PFSK-1 (cell line): ENCODE measurements at regions not wholly inside any gene's neighbourhood (a gene's known extent, or its start where the extent isn't known, plus 50 kb on each side); places are given as distances from the start of the nearest gene placed in this dataset.

ENCODE experiments used
- SIN3A ChIP-seq: IDR thresholded peaks from 2 replicates; pipeline ENCODE4 v1.6.1; 2012; ENCODE audit warnings: mild to moderate bottlenecking, low read length, moderate library complexity, borderline replicate concordance; ENCODE audit not compliant: insufficient read depth
- TAF1 ChIP-seq: IDR thresholded peaks from 2 replicates; pipeline ENCODE4 v1.6.1; 2012; ENCODE audit warnings: low read length, control low read depth, borderline replicate concordance; ENCODE audit not compliant: insufficient read depth

- TF ChIP-seq TAF1 = no peak
- TF ChIP-seq SIN3A = no peak
Measured at GRCh38 chr5:53199882-53200281, 90.3 kb upstream of the MOCS2 start.
